K562 (cell line): ENCODE measurements at regions not wholly inside any gene's neighbourhood (a gene's known extent, or its start where the extent isn't known, plus 50 kb on each side); places are given as distances from the start of the nearest gene placed in this dataset.

ENCODE experiments used
- ATAC-seq: fragments of 200-7000 bp; cut with Tn5 transposase; 3 replicates; pipeline ENCODE4 v1.9.1; 2020; ENCODE audit warnings: moderate library complexity
- BruUV-seq: library from RNA; stranded (reverse); fragments of 400-500 nt; replicated peaks from 2 replicates; lab custom pipeline; 2021; lab: Mats Ljungman, UMichigan
- CTCF ChIA-PET: fragments of 300-600 bp; formaldehyde crosslinking; extraction: SDS; loops from one replicate; lab custom pipeline; 2021; ENCODE audit warnings: low intra/inter-chr PET ratio; lab: Yijun Ruan, JAX
- POLR2A ChIA-PET: fragments of 300-600, 350-650 bp; sonication (Branson Sonifier 250); formaldehyde crosslinking; extraction: SDS; loops from one replicate; lab custom pipeline; 2021; ENCODE audit warnings: antibody characterized with exemption, inconsistent platforms; lab: Yijun Ruan, JAX
- DNase-seq, 4 experiments: peaks; one replicate each; pipeline versions ENCODE4 v3.0.0 to v3.0.0-alpha.2; 2011 to 2018; ENCODE audit warnings: low spot score in 3 of 4, mixed read lengths in 3 of 4; ENCODE audit errors: extremely low read depth in 1 of 4
- FAIRE-seq: peaks from 2 replicates; lab custom pipeline; 2011; peaks lifted over from hg19 to GRCh38; lab: Jason Lieb, UNC
- H2AFZ ChIP-seq: 2 replicates; pipeline ENCODE4 v1.6.0; 2011; ENCODE audit warnings: low read depth, low read length, control low read depth, inconsistent platforms
- H3K27ac ChIP-seq: fragments of 200-600 bp; 3 replicates; pipeline ENCODE4 v1.8.0; 2011; ENCODE audit warnings: low read depth, mild to moderate bottlenecking, control low read depth, inconsistent platforms, low read length, moderate library complexity, mixed read lengths; ENCODE audit errors: extremely low read depth
- H3K27me3 ChIP-seq, 2 experiments: fragments of 300-600 bp in 1 of 2; 2 replicates in 1 of 2; 3 replicates in 1 of 2; pipeline versions ENCODE4 v1.6.0 to v1.8.0; 2011; ENCODE audit warnings: inconsistent platforms in 2 of 2, low read length in 2 of 2, mild to moderate bottlenecking in 1 of 2, mixed read lengths in 1 of 2, moderate library complexity in 1 of 2; ENCODE audit not compliant: control insufficient read depth in 2 of 2, insufficient read depth in 2 of 2
- H3K36me3 ChIP-seq: fragments of 300-600 bp; 3 replicates; pipeline ENCODE4 v1.8.0; 2011; ENCODE audit warnings: mild to moderate bottlenecking, low read length, inconsistent platforms; ENCODE audit not compliant: control insufficient read depth, insufficient read depth
- H3K4me1 ChIP-seq, 2 experiments: fragments of 200-600 bp in 1 of 2; replicated peaks in 1 of 2; 2 replicates in 1 of 2; 3 replicates in 1 of 2; pipeline versions ENCODE4 v1.5.1 to v1.8.0; 2011; ENCODE audit warnings: inconsistent platforms in 2 of 2, low read length in 2 of 2, mild to moderate bottlenecking in 1 of 2, mixed read lengths in 1 of 2, moderate library complexity in 1 of 2; ENCODE audit not compliant: control insufficient read depth in 2 of 2, insufficient read depth in 2 of 2
- H3K4me2 ChIP-seq: 2 replicates; pipeline ENCODE4 v1.6.1; 2011; ENCODE audit warnings: low read length, control low read depth, inconsistent platforms, mixed read lengths; ENCODE audit not compliant: insufficient read depth
- H3K4me3 ChIP-seq: fragments of 200-600 bp; sonication (generic), shearing (Covaris generic); 2 replicates; pipeline ENCODE4 v1.5.1; 2016; ENCODE audit warnings: control low read depth, inconsistent platforms
- H3K79me2 ChIP-seq: fragments of 200-600 bp; 3 replicates; pipeline ENCODE4 v1.8.0; 2011; ENCODE audit warnings: low read length, inconsistent platforms; ENCODE audit not compliant: control insufficient read depth, insufficient read depth
- H3K9ac ChIP-seq, 2 experiments: 2 replicates each; pipeline versions ENCODE4 v1.6.0 to v1.6.1; 2011; ENCODE audit warnings: low read depth in 2 of 2, low read length in 2 of 2, control low read depth in 1 of 2, inconsistent platforms in 1 of 2, mild to moderate bottlenecking in 1 of 2, mixed read lengths in 1 of 2; ENCODE audit not compliant: insufficient read depth in 1 of 2
- H3K9me1 ChIP-seq: one replicate; pipeline ENCODE4 v1.6.0; 2011; ENCODE audit warnings: inconsistent platforms, mild to moderate bottlenecking, low read length, moderate library complexity; ENCODE audit not compliant: control insufficient read depth, insufficient read depth
- H3K9me3 ChIP-seq: replicated peaks from 2 replicates; pipeline ENCODE4 v1.5.1; 2011; ENCODE audit warnings: low read depth, low read length, inconsistent platforms; ENCODE audit not compliant: control insufficient read depth, insufficient read depth
- H4K20me1 ChIP-seq: replicated peaks from 2 replicates; pipeline ENCODE4 v1.6.1; 2011; ENCODE audit warnings: low read length, inconsistent platforms, mixed read lengths; ENCODE audit not compliant: control insufficient read depth, insufficient read depth
- CBX3 ChIP-seq, 2 experiments: IDR thresholded peaks; 1 replicate in 1 of 2; 2 replicates in 1 of 2; pipeline ENCODE4 v1.6.1; 2012; ENCODE audit warnings: inconsistent platforms in 2 of 2, low read length in 2 of 2, borderline replicate concordance in 1 of 2, control low read depth in 1 of 2
- CBX5 ChIP-seq: IDR thresholded peaks from 2 replicates; pipeline ENCODE4 v1.6.1; 2014; ENCODE audit warnings: low read depth, borderline replicate concordance
- KLF16 ChIP-seq: IDR thresholded peaks from 2 replicates; pipeline ENCODE4 v1.6.1; 2016; ENCODE audit warnings: antibody characterized with exemption
- POLR2H ChIP-seq: IDR thresholded peaks from 2 replicates; pipeline ENCODE4 v1.6.1; 2016; ENCODE audit warnings: missing genetic modification characterization, low read depth, mild to moderate bottlenecking, control low read depth, missing compliant biosample characterization, moderate library complexity
- RBM22 ChIP-seq: fragments of 200-400 bp; formaldehyde crosslinking; IDR thresholded peaks from 2 replicates; pipeline ENCODE4 v1.6.1; 2018; ENCODE audit warnings: low read length, low read depth; ENCODE audit not compliant: poor library complexity, severe bottlenecking
- TRIM28 ChIP-seq: fragments of 450-650 bp; IDR thresholded peaks from 2 replicates; pipeline ENCODE4 v1.6.1; 2017
- ZEB2 ChIP-seq: fragments of 450-650 bp; IDR thresholded peaks from 2 replicates; pipeline ENCODE4 v1.6.1; 2016
- ZNF280A ChIP-seq: fragments of 450-650 bp; IDR thresholded peaks from 2 replicates; pipeline ENCODE4 v1.6.1; 2018; ENCODE audit warnings: mild to moderate bottlenecking, low read depth; ENCODE audit not compliant: partially characterized antibody
- ZNF280B ChIP-seq: fragments of 250-450 bp; sonication (Bioruptor Pico); IDR thresholded peaks from 2 replicates; pipeline ENCODE4 v1.5.1; 2021; ENCODE audit warnings: mild to moderate bottlenecking
- WGBS: fragments of 100-300 bp; shearing (Covaris generic); methylation state at CpG from one replicate; pipeline ENCODE4 v1.1.6; 2016; ENCODE audit warnings: low coverage, mixed read lengths; ENCODE audit not compliant: insufficient coverage; ENCODE audit errors: missing lambda C conversion rate; 5-methylcytosine and 5-hydroxymethylcytosine counted together
- in situ Hi-C: fragments of 300-500 bp; cut with MboI; formaldehyde crosslinking; loops from 4 replicates; pipeline ENCODE4 v1.15.0; 2018; ENCODE audit warnings: inconsistent platforms, mixed read lengths
- intact Hi-C: fragments of 100-400 bp; cut with micrococcal nuclease; formaldehyde crosslinking; loops from 2 replicates; pipeline ENCODE4 v1.14.2; 2022

- ATAC-seq (no peak), FAIRE-seq (no peak)
- POLR2A ChIA-PET = no interaction called here
These were observed 224.7 kb upstream of the NLRP1 start for GRCh38 chr17:5809056-5809455.

GRCh38 chr17:5809580-5810188 is 225.4 kb upstream of the NLRP1 start:
- Histone ChIP-seq H4K20me1 (no peaks in the 10 kb centered on the region), H3K36me3 (no peaks in the 10 kb centered on the region), H3K9ac (no peak overlapping the region), H2AFZ (no peak overlapping the region), H3K4me2 (no peak overlapping the region), H3K9me3 (no peaks in the 10 kb centered on the region), H3K9me1 (no peaks in the 10 kb centered on the region), H3K27ac (no peak overlapping the region), H3K4me1 (no peaks in the 10 kb centered on the region), H3K27me3 (no peaks in the 10 kb centered on the region), H3K4me3 (no peak overlapping the region), H3K79me2 (no peaks in the 10 kb centered on the region)
- FAIRE-seq (no peak), DNase-seq (no peak), ATAC-seq (no peak)
- WGBS = 0% methylated on average over 3 of the region's 3 CpGs
- ChIA-PET CTCF (no interaction called here), POLR2A (no interaction called here)
- no TSS peak for BruUV-seq
- intact Hi-C loops (no loop called here), in situ Hi-C loops (no loop called here)
- TF ChIP-seq CBX3 (IDR thresholded peaks at IDR 0.05; ENCODE audit: borderline replicate concordance in 1 of 2, low read length in 2 of 2) (peak in 1 of 2 experiments; percentile 91; a peak in 1 of 3 replicates), TRIM28 (peak; percentile 85), CBX5 (peak; percentile 85), POLR2H (tag) (no peak), ZNF280B (CRISPR knock-in tag) (peak; percentile 68; the same call in 1 of the 2 replicates), ZEB2 (0 out of 2 replicates have a peak, but pooled peaks have one; percentile 19), KLF16 (no peak), ZNF280A (peak; percentile 20)

More at GRCh38 chr17:5809056-5809455, 224.7 kb upstream of the NLRP1 start:
- CTCF ChIA-PET = no interaction called here
- H4K20me1 ChIP-seq = no peaks in the 10 kb centered on the region
- no peaks in the 10 kb centered on the region for H3K27me3 ChIP-seq
- intact Hi-C loops (no loop called here), in situ Hi-C loops (no loop called here)
- TF ChIP-seq RBM22 = no peak
- H3K9me1 ChIP-seq = no peaks in the 10 kb centered on the region
- DNase-seq = no peak
- no peaks in the 10 kb centered on the region for H3K4me1 ChIP-seq
- BruUV-seq = no TSS peak
- H3K27ac ChIP-seq = no peak overlapping the region
- WGBS = no CpG with 5 or more reads among the region's 1 CpG
- H3K9ac ChIP-seq = no peak overlapping the region
- no peaks in the 10 kb centered on the region for H3K36me3 ChIP-seq
- no peak overlapping the region for H2AFZ ChIP-seq
- H3K79me2 ChIP-seq = no peaks in the 10 kb centered on the region
- H3K4me3 ChIP-seq = no peak overlapping the region
- no peaks in the 10 kb centered on the region for H3K9me3 ChIP-seq
- H3K4me2 ChIP-seq = no peak overlapping the region
